Muscle of back (tissue), 3 donors: ENCODE measurements at regions not wholly inside any gene's neighbourhood (a gene's known extent, or its start where the extent isn't known, plus 50 kb on each side); places are given as distances from the start of the nearest gene placed in this dataset.

Experiments used
- DNase-seq, 3 donors: peaks; one replicate each; pipeline versions ENCODE4 v3.0.0 to v3.0.0-alpha.2; 2013

DNA sequence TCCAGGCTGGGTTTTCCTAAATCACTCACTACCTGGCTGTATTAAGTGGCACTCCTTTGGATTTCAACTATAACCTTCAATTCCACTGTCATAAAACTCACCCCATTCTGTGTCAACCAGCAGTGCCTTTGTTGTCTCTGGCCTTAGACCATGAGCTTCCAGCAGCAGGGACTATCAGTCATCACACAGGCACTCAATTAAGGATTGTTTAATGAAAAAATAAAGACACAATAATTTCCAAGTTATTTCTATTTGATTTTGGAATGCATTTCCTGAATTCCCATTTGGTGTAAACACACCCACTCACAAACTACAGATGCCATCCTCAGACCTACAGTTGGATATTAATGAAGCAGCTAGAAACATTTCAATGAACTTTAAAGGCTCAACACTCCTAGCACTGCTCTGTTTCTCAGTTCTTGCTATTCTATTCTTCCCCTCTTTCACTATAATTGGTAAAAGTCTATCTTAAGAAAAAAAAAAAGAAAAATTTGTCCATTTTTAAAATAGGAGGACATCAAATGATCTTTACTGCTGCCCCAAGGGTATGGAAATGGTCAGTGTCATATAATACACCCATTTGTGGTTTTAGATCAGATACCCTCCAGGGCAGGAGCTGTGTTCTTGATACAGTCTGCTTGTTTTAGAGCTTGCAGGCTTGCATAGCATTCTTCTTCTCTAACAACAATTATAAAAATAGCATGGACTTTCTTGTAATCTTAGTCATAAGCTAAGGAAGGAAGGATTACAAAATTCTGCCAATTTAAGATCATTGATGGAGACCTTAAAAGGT lies 156.4 kb downstream of the PTGER3 start:
- DNase-seq, result no peak

DNA sequence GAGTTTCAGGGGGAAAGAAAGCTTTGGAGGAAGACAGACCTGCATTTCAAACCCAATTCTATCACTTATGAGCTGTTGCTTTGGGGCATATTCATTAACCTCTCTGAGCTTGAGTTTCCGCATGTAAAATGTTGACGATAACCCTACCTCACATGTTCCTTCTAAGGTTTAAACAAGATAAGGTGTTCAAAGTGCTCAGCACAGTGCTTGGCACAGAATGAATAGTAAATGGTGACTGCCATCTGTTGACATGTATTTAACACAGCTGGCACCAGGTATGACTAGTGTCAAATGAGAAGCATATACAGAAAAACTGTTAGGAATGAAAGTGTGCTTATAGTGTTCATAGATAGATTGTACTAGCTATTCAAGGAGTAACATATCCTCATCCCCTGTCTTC lies 155.5 kb downstream of the PTGER3 start:
- no peak for DNase-seq

DNA sequence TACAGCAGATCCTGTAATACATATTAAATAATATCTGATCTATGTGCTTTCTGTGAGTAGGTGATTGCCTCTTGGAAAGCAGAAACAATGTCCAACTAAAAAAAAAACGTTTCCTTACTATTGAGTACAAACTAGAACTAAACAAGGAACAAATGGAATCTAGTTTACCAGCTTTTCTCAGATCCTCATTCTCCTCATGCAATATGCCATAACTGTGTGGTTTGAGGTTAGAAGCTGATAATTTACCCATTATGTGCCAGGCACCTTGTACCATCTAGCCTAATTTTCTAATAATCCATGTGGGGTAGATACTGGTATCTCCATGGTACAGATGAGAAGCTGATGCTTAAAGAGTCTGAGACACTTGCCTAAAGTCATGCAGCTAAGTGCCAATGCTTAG lies 154.7 kb downstream of the PTGER3 start:
- DNase-seq, result no peak

DNA sequence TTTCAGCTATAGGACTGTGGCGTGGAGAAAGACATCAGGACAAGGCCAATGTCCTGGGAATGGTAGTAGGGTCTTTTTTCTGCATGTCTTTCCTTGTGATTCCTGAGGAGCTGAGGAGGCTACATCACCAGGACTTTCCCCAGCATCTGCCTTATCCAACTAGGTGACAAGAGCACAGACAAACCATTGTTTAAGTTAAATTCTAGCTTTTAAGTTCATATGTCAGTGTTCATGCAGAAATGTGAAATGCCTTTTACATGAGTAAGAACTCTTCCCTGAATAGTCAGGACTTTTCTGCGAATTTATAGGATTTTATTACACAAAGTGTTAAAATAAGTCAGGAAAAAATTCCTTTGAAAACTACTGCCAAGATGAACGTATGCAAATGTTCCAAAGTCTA lies 154.2 kb downstream of the PTGER3 start:
- no peak for DNase-seq

DNA sequence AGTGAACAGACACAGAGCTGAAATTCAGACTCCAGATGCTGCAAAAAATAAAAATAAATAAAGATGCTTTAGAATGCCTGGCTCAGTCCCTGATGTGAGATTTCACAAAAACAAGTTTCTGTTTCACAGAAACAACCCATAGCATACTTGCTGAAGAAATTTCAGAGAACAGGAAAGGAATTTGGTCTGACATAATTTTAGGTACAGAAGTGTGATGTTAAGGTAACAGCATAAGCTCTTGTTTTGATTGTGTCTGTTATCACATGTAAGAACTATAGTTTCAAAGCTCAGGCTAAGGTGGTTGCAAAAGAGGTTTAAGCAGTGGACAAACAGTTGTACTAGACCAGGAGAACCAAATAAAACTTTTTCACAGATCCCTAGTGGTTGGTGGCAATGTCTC lies 152.1 kb downstream of the PTGER3 start:
- no peak for DNase-seq

DNA sequence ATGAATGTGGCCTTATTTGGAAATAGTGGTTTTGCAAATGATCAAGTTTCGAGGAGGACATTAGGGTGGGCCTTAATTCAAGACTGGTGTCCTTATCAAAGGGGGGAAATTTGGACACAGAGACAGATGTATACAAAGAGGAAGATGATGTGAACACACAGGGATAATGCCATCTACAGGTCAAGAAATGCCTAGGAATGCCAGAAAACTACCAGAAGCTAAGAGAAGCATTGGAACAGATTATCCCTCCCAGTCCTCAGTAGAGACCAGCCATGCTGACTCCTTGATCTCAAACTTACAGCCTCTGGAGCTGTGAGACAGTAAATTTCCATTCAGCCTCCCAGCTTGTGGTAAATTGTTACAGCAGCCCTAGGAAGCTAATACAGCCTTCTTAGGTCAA lies 151.4 kb downstream of the PTGER3 start:
- no peak for DNase-seq

DNA sequence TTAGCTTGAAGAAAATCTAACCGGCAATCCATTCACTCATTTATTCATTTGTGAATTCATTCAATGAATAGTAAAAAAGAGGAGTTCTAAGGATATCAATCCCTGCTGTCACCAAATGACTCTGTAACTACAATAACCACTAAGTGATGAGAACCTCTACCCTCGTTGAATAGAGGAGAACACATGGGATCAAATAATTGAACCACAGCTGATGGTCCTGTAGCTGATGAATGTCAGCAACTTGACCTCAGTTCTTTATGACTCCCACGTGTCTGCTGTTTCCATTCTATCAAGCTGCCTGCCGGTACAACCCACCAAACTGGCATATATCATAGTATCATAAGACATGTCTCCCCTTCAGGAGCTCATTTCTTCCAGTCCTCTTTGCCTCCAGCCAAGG lies 150.3 kb downstream of the PTGER3 start:
- no peak for DNase-seq

DNA sequence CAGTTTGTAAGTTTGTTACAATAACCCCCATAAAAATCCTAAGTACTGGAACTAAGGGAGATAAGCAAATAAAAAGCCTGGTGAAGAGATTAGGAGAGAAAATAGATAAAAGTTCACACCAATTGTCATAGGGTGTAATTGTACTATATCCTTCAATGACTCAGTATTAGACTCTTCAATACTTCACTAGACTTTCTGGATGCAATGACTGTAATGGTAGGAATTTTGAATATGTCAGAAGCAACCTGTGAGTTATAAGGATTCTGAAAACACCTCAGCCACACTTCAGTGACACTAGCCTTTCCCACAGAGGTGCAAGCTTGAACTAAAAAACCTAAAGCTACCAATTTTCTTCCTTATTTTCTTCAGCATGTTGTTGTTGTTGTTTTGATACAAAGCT lies 147.9 kb downstream of the PTGER3 start:
- DNase-seq, result no peak

DNA sequence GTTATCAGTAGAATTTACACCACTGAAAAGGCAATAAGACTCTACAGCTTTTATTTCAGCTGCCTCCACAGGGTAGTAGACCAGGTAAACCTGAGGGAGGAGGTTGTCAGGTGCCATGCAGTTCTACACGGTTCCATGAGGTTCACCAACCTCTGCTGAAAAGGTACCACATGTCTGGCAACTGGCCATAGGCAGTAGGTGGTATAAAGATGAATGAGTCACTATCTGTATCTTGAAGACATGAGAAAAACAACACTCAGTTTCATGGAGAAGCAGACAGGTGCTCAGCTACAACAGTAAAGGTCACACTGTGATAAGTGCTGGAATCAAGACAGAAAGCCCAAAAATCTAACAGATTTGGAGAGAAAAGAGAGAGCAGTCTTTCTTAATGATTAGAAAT lies 145.4 kb downstream of the PTGER3 start:
- no peak for DNase-seq

DNA sequence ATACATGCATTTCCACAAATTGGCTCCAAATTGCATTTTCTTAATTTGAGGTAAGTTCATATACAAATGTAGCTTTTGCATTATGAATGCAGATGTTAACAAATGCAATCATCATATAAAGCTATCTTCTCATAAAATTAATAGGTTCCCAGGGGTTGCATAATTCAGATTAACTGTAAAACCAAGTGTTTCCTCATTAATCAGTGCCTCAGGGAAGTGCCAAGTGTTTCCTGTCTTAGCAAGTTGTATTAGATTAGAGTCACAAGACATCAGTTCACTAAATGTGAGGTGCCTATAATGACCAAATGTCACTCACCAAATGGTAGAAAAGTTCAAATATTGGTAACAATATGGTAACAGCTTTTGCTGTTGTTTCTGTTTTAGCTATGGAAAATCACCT lies 140.8 kb downstream of the PTGER3 start:
- no peak for DNase-seq

DNA sequence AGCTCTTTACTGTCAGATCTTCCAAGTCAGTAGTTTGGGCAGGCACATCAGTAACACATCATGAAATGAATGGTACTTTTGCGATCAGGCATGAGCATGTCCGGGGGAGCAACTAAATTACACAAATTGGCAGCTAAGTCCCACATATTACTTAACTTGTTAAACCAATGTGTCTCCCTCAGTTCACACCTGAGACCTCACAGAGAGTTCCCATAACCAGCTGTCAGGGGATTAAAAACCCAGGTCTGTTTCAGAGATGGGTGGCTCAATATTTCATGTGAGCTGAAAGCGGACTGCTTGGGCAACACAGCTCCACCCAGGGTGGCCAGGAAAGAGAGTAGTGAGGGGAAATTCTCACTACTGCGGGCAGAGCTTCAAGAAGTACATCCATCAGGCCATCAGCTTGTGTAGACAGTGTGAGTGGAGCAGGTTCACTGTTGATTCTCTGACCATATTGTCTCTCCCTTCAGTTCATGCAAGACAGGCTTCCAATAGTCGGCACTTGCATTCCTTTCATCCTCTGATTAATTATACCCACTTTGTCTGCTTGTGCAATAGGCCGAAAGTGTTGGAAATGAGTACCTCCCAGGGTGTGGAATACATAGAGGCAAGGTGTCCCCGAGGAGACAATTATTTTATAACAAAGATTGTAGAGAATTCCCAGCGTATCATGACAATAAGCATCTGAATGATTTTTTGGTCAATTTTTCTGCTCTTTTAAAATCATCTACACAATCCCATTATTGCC lies 139.9 kb downstream of the PTGER3 start:
- no peak for DNase-seq

DNA sequence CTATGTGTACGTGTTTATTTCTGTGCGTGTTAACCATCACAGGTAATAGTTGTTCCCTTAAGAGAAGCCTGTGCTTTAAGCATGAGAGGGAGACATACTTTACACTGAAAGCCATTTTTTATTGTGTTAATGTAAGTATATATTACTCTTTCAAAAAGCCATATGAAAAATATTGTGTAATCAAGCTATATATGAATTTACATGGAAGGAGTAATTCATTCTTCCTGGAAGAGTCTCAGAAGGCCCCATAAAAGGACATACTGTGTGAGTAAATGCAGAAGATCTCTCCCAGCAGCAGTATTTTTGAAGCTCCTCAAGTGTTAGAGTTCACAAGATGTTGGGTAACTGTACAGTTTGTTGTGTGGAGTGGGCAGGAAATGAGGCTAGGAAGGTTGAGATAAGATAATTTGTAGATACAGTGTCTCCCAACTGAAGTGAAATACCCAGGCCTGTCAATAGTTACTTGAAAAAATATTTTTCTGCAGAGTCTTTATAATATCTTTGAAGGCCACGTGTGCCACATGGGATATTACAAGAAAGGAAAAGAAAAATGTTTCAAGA lies 138.3 kb downstream of the PTGER3 start:
- no peak for DNase-seq

DNA sequence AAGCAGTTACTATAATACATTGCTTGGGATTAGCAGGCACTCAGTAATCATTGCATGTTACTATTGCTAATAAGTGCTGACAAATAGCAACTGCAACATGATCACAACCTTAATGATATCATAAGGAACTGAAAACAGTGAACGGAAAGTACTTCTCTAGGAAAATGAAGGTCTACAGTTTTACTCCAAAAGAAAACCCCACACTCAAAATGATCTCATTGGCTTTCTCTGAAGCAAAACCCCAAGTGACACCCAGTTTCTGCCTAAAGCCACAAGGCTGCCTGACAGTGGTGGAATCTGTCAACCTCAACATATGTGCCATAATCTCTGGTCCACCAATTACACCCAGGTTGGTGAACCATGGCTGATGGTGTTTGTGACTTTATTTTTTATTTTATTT lies 137.6 kb downstream of the PTGER3 start:
- no peak for DNase-seq

DNA sequence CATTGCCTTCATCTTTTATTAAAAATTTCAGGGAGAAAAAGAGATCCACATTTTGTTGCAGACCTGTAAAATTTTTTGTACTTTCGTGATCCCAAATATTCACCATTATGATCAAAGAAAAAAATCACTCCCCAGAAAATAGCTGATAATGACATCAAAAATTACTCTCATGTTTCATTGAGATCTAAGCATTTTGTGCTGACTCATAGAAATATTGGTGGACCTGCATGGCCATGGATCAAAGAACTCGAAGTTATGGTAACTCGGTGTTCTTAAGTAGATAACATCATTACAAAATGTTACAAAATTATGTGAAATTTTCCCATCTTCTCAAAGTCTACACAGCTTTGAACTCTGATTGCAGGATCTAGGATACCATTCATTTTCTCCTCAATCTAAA lies 135.8 kb downstream of the PTGER3 start:
- DNase-seq, result no peak

DNA sequence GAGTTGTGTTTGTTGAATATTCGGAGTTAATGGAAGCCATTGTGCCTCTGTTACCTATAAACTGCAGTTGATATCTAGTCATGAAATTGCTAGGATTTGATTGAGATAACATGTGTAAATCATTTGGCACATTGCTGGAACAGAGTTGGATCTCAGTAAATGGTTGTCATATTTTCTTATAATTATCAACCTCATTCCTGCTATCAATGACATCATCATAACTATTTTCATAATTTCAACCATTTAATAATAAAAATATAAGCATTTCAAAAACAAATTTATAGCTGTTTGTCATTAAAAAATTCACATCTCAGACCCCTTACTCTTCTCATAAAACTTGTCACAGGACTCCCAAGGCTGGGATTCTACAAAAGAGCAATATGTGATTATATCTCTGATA lies 133.4 kb downstream of the PTGER3 start:
- no peak for DNase-seq

DNA sequence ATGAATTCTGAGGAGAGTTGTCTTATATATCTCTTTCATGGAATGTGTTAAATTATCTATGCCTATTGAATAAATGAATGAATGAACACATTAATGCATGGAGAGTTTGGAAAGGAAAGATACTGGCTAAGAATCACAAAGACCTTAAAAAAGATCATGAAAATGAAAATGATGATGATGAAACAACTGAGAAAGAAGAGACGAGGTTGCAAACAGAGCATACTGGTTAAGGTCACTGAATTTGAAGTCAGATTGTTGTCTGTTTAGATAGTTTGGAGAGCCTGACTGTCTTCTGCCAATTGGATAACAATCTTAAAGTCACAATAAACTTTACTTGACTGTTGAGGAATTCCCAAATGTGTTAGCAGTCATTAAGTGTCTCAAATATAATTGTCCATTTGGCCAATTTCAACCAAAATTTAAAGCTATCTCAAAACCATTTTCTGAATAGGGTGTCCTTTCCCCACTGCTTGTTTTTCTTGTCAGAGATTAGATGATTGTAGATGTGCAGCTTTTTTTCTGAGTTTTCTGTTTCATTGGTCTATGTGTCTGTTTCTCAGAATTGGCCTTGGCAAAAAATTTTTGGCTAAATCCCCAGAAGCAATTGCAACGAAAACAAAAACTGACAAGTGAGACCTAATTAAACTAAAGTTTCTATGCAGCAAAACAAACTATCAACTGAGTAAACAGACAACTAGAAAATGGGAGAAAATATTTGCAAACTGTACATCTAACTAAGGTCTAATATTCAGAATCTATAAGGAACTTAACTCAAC lies 132.2 kb downstream of the PTGER3 start:
- peak in 2 of 3 donors; percentile 2 to 4 for DNase-seq

DNA sequence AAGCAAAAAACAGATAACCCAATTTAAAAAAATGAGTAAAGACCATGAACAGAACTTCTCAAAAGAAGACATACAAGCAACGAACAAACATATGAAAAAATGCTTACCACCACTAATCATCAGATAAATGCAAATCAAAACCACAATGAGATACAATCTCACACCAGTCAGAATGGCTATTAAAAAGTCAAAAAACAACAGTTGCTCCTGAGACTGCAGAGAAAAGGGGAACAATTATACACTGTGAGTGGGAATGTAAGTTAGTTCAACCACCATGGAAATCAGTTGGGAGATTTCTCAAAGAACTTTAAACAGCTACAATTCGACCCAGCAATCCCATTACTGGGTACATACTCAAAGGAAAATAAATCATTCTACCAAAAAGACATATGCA lies 131.6 kb downstream of the PTGER3 start:
- DNase-seq, result no peak

DNA sequence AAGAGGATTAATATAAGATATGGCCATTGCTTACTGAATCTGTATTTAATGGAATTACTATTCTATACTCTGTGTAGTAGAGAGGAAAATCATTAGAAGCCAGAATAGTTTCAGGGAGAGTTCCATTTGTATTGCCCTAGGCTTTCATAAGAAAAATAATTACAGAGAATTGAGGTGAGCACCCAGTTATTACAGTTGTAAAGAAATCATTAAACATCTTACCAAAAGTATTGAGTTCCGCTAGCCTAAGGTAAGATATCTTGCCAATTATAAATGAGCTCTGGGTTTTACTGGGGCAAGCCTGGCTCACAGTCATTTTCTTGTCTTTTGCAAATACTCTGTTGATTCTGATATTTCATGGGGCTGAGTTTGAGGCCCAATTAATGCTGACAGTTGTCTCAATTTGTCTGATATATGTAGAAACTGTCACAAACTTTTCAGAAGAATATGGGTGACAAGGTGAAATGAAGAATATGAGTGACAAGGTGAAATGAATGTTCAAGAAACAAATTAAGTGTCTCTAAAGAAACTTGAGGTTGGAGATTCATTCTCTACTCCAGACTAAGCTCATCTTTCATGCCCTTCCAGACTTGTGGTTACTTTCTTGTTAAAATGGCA lies 127.8 kb downstream of the PTGER3 start:
- DNase-seq, result no peak
